ENCODE measurements at regions not wholly inside any gene's neighbourhood (a gene's known extent, or its start where the extent isn't known, plus 50 kb on each side); places are given as distances from the start of the nearest gene placed in this dataset.

- intact Hi-C loops (cut with micrococcal nuclease) (no loop called here), dilution Hi-C loops (cut with MboI; ENCODE audit: extremely low pct_ligation_motif_present, low sequenced_read_pairs) (no loop called here)
- no peaks in the 10 kb centered on the region for H3K4me1 ChIP-seq (ENCODE audit: control insufficient read depth, extremely low read depth, insufficient read depth, low read length)
- no peak for TF ChIP-seq GATA2 (IDR thresholded peaks at IDR 0.05; ENCODE audit: insufficient read depth, insufficient read length, low read depth, low read length)
- TF ChIP-seq EZH2 (IDR thresholded peaks at IDR 0.05; ENCODE audit: borderline replicate concordance, low read depth, low read length, severe bottlenecking): no peak
- TF ChIP-seq MYC (IDR thresholded peaks at IDR 0.05; ENCODE audit: low read depth, low read length): no peak
- no peak for TF ChIP-seq FOS (IDR thresholded peaks at IDR 0.05; ENCODE audit: borderline replicate concordance, insufficient read depth, low read length)
- no peak for TF ChIP-seq MAX (IDR thresholded peaks at IDR 0.05; ENCODE audit: insufficient read depth, insufficient read length)
- TF ChIP-seq POLR2A (IDR thresholded peaks at IDR 0.05; ENCODE audit: low read depth, low read length): no peak
- no peak for TF ChIP-seq JUN (IDR thresholded peaks at IDR 0.05; ENCODE audit: borderline replicate concordance, insufficient read depth, insufficient read length, low read depth)
- TF ChIP-seq CTCF (IDR thresholded peaks at IDR 0.05; ENCODE audit: extremely low read depth in 1 of 2, insufficient read depth in 1 of 2, low read depth in 1 of 2, low read length in 2 of 2): no peak
- DNase-seq (ENCODE audit: low read depth, low spot score) (no peak), FAIRE-seq (no peak)
- ChIA-PET POLR2A (no interaction called here), CTCF (no interaction called here)
- no peaks in the 10 kb centered on the region for H4K20me1 ChIP-seq (replicated peaks; ENCODE audit: control insufficient read depth, extremely low read depth, insufficient read depth, low read length)
- no peak overlapping the region for H3K9ac ChIP-seq (replicated peaks; ENCODE audit: extremely low read depth, insufficient read depth, low read length)
- no peaks in the 10 kb centered on the region for H3K9me1 ChIP-seq (replicated peaks; ENCODE audit: control insufficient read depth, extremely low read depth, insufficient read depth, low read length)
- BruUV-seq (replicated peaks): no TSS peak
- H2AFZ ChIP-seq (ENCODE audit: low read depth, low read length): no peak overlapping the region
- no peak overlapping the region for H3K4me2 ChIP-seq (ENCODE audit: insufficient read depth, low read length)
- no peaks in the 10 kb centered on the region for H3K9me3 ChIP-seq (replicated peaks; ENCODE audit: control insufficient read depth, insufficient read depth, low read length)
- H3K79me2 ChIP-seq (ENCODE audit: control insufficient read depth, insufficient read depth, low read length): no peaks in the 10 kb centered on the region
- no peaks in the 10 kb centered on the region for H3K36me3 ChIP-seq (ENCODE audit: control insufficient read depth in 2 of 2, extremely low read depth in 1 of 2, insufficient read depth in 2 of 2, low read length in 2 of 2)
- H3K27ac ChIP-seq (ENCODE audit: insufficient read depth, low read depth, low read length): no peak overlapping the region
- no peak overlapping the region for H3K4me3 ChIP-seq (replicated peaks in 1 of 3; ENCODE audit: insufficient read depth in 1 of 3, low read depth in 1 of 3, low read length in 3 of 3)
- peaks cover 0 to 3% of the 10 kb centered on the region in 2 experiments for H3K27me3 ChIP-seq (ENCODE audit: control insufficient read depth in 2 of 2, insufficient read depth in 2 of 2, low read length in 2 of 2)
Observed at GRCh38 chr4:108473163-108473720, 147.1 kb upstream of the RPL34 start.

Data from endothelial cell of umbilical vein (primary cell).